ENCODE measurements at regions not wholly inside any gene's neighbourhood (a gene's known extent, or its start where the extent isn't known, plus 50 kb on each side); places are given as distances from the start of the nearest gene placed in this dataset.

DNA sequence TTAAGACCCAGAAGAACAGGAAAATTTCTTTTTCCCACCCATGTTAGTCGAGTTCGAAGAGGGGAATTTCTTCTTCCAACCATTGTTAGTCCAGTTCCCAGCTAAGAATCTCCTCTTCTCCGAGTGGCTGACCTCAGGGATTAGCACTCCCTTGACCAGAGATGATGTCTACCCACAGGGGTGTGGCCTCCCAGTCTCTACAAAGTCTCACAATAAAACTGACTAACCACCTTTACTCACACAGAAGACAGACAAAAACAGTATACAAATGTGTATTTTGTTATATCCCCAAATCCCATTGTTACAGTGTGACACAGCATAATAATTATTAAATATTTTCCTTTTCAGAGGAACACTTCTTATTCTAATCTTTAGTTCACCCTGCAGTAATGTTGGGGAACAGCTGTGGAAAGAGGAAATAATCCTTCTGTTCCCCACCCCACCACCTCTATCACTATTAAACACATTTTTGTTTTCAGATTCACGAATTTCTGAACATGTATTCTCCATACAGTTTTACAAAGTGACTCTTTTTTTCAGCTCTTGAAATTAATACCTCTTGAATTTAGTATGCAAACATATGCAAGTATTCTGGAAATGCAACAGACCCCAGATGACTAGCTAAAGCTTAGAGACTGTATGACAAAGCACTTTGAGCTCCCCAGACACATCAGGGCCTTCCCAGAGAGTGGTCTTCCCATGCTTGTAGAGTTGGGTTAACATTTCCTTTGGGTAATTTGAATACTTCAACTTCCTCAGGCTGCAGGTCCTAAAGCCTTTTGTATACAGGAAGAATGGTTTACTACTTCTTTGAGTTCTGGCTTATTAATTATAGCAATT is 62.5 kb upstream of the NFKB1 start:
- TF ChIP-seq PPARA (CRISPR knock-in tag; IDR thresholded peaks at IDR 0.05; ENCODE audit: borderline replicate concordance): no peak
- no peak for TF ChIP-seq ESRRG (CRISPR knock-in tag; IDR thresholded peaks at IDR 0.05)
- no peak for TF ChIP-seq RARB (CRISPR knock-in tag; IDR thresholded peaks at IDR 0.05)
- no peak for TF ChIP-seq TSHZ2 (CRISPR knock-in tag; IDR thresholded peaks at IDR 0.05)
- no peak for TF ChIP-seq CSRNP3 (CRISPR knock-in tag; IDR thresholded peaks at IDR 0.05)
- TF ChIP-seq ARNTL (CRISPR knock-in tag; IDR thresholded peaks at IDR 0.05; ENCODE audit: borderline replicate concordance, low read depth): no peak
- no peak for TF ChIP-seq PATZ1 (CRISPR knock-in tag; IDR thresholded peaks at IDR 0.05; ENCODE audit: borderline replicate concordance)
- no peak for TF ChIP-seq ZFP30 (CRISPR knock-in tag; IDR thresholded peaks at IDR 0.05)
- TF ChIP-seq CSDC2 (CRISPR knock-in tag; IDR thresholded peaks at IDR 0.05): no peak
- TF ChIP-seq ZFP3 (CRISPR knock-in tag; IDR thresholded peaks at IDR 0.05): no peak
- TF ChIP-seq OSR1 (CRISPR knock-in tag; IDR thresholded peaks at IDR 0.05): no peak
- no peak for TF ChIP-seq ZNF70 (CRISPR knock-in tag; IDR thresholded peaks at IDR 0.05)
- no peak for TF ChIP-seq ZNF8 (CRISPR knock-in tag; IDR thresholded peaks at IDR 0.05)

Data from SK-N-SH treated with all-trans-retinoic acid at 6 μM for 48 hours (cell line).